Tibial nerve (tissue), 4 donors: ENCODE measurements at regions not wholly inside any gene's neighbourhood (a gene's known extent, or its start where the extent isn't known, plus 50 kb on each side); places are given as distances from the start of the nearest gene placed in this dataset.

Source experiments
- CTCF ChIP-seq, 5 experiments: fragments of 200-600 bp in 3 of 5; fragments of 450-650 bp in 2 of 5; sonication (generic) in 3 of 5; IDR thresholded peaks; one replicate each; pipeline ENCODE4 v1.5.1; 2016 to 2019; ENCODE audit warnings: antibody characterized with exemption in 5 of 5, mild to moderate bottlenecking in 3 of 5, moderate library complexity in 2 of 5
- EP300 ChIP-seq, 2 donors: sonication (generic); formaldehyde crosslinking; IDR thresholded peaks; one replicate each; pipeline ENCODE4 v1.6.1; 2017; ENCODE audit warnings: antibody characterized with exemption in 2 of 2, mild to moderate bottlenecking in 1 of 2
- POLR2A ChIP-seq, 2 donors: fragments of 450-650 bp; IDR thresholded peaks; one replicate each; pipeline ENCODE4 v1.6.1; 2017; ENCODE audit warnings: antibody characterized with exemption in 2 of 2, mild to moderate bottlenecking in 2 of 2, moderate library complexity in 2 of 2

GRCh38 chr6:40880906-40881305 is 158.1 kb downstream of the UNC5CL start:
- no peak for TF ChIP-seq CTCF (IDR thresholded peaks at IDR 0.05)
- TF ChIP-seq EP300 (IDR thresholded peaks at IDR 0.05), result no peak
- TF ChIP-seq POLR2A (IDR thresholded peaks at IDR 0.05), result no peak
